OCI-LY7 (cell line): ENCODE measurements at regions not wholly inside any gene's neighbourhood (a gene's known extent, or its start where the extent isn't known, plus 50 kb on each side); places are given as distances from the start of the nearest gene placed in this dataset.

ENCODE experiments used
- BruUV-seq: library from RNA; stranded (reverse); fragments of 400-500 nt; replicated peaks from 2 replicates; lab custom pipeline; 2021; lab: Mats Ljungman, UMichigan
- CTCF ChIA-PET: fragments of 300-600 bp; sonication (Branson Sonifier 250); formaldehyde crosslinking; loops from one replicate; lab custom pipeline; 2022; ENCODE audit warnings: antibody characterized with exemption; ENCODE audit not compliant: unreplicated experiment; lab: Charles Lee
- POLR2A ChIA-PET: fragments of 300-600 bp; sonication (Branson Sonifier 250); formaldehyde crosslinking; loops from one replicate; lab custom pipeline; 2022; ENCODE audit warnings: antibody characterized with exemption; lab: Charles Lee
- DNase-seq: peaks from one replicate; pipeline ENCODE4 v3.0.0-alpha.2; 2015; ENCODE audit warnings: low spot score
- H2AFZ ChIP-seq: fragments of 200-600 bp; sonication (generic), shearing (Covaris generic); 2 replicates; pipeline ENCODE4 v1.6.1; 2014; ENCODE audit warnings: mild to moderate bottlenecking, antibody characterized with exemption, low read length, moderate library complexity
- H3K27ac ChIP-seq: fragments of 200-600 bp; sonication (generic); 2 replicates; pipeline ENCODE4 v1.5.1; 2014; ENCODE audit warnings: mixed run types, low read depth, mild to moderate bottlenecking, moderate library complexity, low read length, inconsistent platforms; ENCODE audit not compliant: poor library complexity, severe bottlenecking
- H3K36me3 ChIP-seq: fragments of 200-600 bp; sonication (generic); 2 replicates; pipeline ENCODE4 v1.6.1; 2014; ENCODE audit warnings: mild to moderate bottlenecking, antibody characterized with exemption, low read length, moderate library complexity, mixed read lengths; ENCODE audit not compliant: insufficient read depth
- H3K4me1 ChIP-seq: fragments of 200-600 bp; sonication (generic); 2 replicates; pipeline ENCODE4 v1.5.1; 2014; ENCODE audit warnings: mild to moderate bottlenecking, low read length; ENCODE audit not compliant: insufficient read depth, poor library complexity, severe bottlenecking
- H3K4me2 ChIP-seq: fragments of 200-600 bp; sonication (generic); 2 replicates; pipeline ENCODE4 v1.6.1; 2014; ENCODE audit warnings: mild to moderate bottlenecking, low read length
- H3K4me3 ChIP-seq: fragments of 200-600 bp; sonication (generic); 2 replicates; pipeline ENCODE4 v1.5.1; 2014; ENCODE audit warnings: mild to moderate bottlenecking, low read depth, low read length; ENCODE audit not compliant: poor library complexity, severe bottlenecking
- H3K79me2 ChIP-seq: fragments of 200-600 bp; sonication (generic); 2 replicates; pipeline ENCODE4 v1.6.1; 2016; ENCODE audit warnings: low read depth, mild to moderate bottlenecking, low read length, moderate library complexity, mixed read lengths; ENCODE audit not compliant: insufficient read depth
- H3K9me2 ChIP-seq: fragments of 200-600 bp; sonication (generic); 2 replicates; pipeline ENCODE4 v1.6.1; 2016; ENCODE audit warnings: mild to moderate bottlenecking, low read length, mixed read lengths; ENCODE audit not compliant: insufficient read depth
- H3K9me3 ChIP-seq: fragments of 200-600 bp; sonication (generic); 2 replicates; pipeline ENCODE4 v1.6.1; 2014; ENCODE audit warnings: mild to moderate bottlenecking, mixed run types, low read length, mixed read lengths
- H4K20me1 ChIP-seq: fragments of 200-600 bp; sonication (generic); 2 replicates; pipeline ENCODE4 v1.6.1; 2014; ENCODE audit warnings: mild to moderate bottlenecking, antibody characterized with exemption, low read length, moderate library complexity, mixed read lengths; ENCODE audit not compliant: insufficient read depth
- CTCF ChIP-seq: fragments of 200-600 bp; sonication (generic); conservative IDR thresholded peaks from 2 replicates; pipeline ENCODE4 v1.5.1; 2014; ENCODE audit warnings: mild to moderate bottlenecking, antibody characterized with exemption, low read length, moderate library complexity, mixed read lengths
- EZH2phosphoT487 ChIP-seq: fragments of 200-600 bp; sonication (generic); IDR thresholded peaks from 2 replicates; pipeline ENCODE4 v1.6.1; 2018; ENCODE audit warnings: low read depth, borderline replicate concordance, mild to moderate bottlenecking, mixed run types, antibody characterized with exemption, low read length, moderate library complexity, mixed read lengths
- intact Hi-C: fragments of 100-400 bp; cut with micrococcal nuclease; formaldehyde crosslinking; loops from one replicate; pipeline ENCODE4 v1.10.0; 2022; ENCODE audit not compliant: unreplicated experiment

GRCh38 chr22:49676783-49677494, 150.7 kb downstream of the BRD1 start:
- no peak for TF ChIP-seq CTCF
- no peak for TF ChIP-seq EZH2phosphoT487
- no peak overlapping the region for H3K4me2 ChIP-seq
- no peak overlapping the region for H2AFZ ChIP-seq
- no peak for DNase-seq
- H3K27ac ChIP-seq: no peak overlapping the region
- H3K79me2 ChIP-seq: no peaks in the 10 kb centered on the region
- POLR2A ChIA-PET: interaction anchor here (1.3 kb wide), 1 partner anchor 11 kb away, joined by 4 read pairs; no protein-coding TSS in a partner anchor
- H3K9me3 ChIP-seq: no peaks in the 10 kb centered on the region
- intact Hi-C loops: no loop called here
- H3K36me3 ChIP-seq: no peaks in the 10 kb centered on the region
- no peak overlapping the region for H3K4me3 ChIP-seq
- H3K4me1 ChIP-seq: no peaks in the 10 kb centered on the region
- no peaks in the 10 kb centered on the region for H4K20me1 ChIP-seq
- no TSS peak for BruUV-seq
- H3K9me2 ChIP-seq: no peaks in the 10 kb centered on the region
- CTCF ChIA-PET: interaction anchor here (0.6 to 1.1 kb wide), 2 partner anchors 24 to 86 kb away, joined by 3 read pairs; no protein-coding TSS in a partner anchor

DNA sequence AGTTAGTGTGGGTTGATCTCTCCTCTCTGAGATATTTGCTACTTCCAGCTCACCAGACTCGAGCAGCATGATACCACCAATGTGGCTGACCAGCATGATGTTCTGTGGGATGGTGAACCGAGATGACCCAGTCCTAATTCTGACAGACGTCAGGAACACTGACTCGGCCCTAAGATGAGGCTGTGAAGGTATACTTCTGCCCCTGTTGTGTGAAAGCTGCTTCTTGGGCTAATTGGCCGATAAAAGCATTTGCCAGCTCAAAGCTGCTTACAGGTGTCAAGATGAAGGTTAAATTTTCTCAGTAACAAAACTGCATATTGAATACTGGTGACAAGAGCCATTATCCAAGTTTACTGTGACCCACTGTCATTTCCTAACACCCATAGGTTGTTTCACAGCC, 151.4 kb downstream of the BRD1 start:
- Histone ChIP-seq H3K4me1 (no peaks in the 10 kb centered on the region), H2AFZ (no peak overlapping the region), H3K4me3 (no peak overlapping the region), H3K9me2 (no peaks in the 10 kb centered on the region), H3K27ac (no peak overlapping the region), H3K4me2 (no peak overlapping the region), H3K9me3 (no peaks in the 10 kb centered on the region), H4K20me1 (no peaks in the 10 kb centered on the region), H3K79me2 (no peaks in the 10 kb centered on the region), H3K36me3 (no peaks in the 10 kb centered on the region)
- ChIA-PET CTCF (interaction anchor here (1.1 kb wide), 1 partner anchor 25 kb away, joined by 3 read pairs; no protein-coding TSS in a partner anchor), POLR2A (interaction anchor here (1.3 kb wide), 1 partner anchor 11 kb away, joined by 4 read pairs; no protein-coding TSS in a partner anchor)
- intact Hi-C loops: no loop called here
- DNase-seq: no peak
- no peak for TF ChIP-seq CTCF
- TF ChIP-seq EZH2phosphoT487: no peak
- BruUV-seq: no TSS peak

- no peaks in the 10 kb centered on the region for H3K9me2 ChIP-seq
- no peak overlapping the region for H3K4me2 ChIP-seq
- DNase-seq: no peak
- no peak overlapping the region for H3K4me3 ChIP-seq
- TF ChIP-seq EZH2phosphoT487: no peak
- TF ChIP-seq CTCF: no peak
- BruUV-seq: no TSS peak
- no peak overlapping the region for H3K27ac ChIP-seq
- no peaks in the 10 kb centered on the region for H3K9me3 ChIP-seq
- H3K4me1 ChIP-seq: no peaks in the 10 kb centered on the region
- POLR2A ChIA-PET: no interaction called here
- no peaks in the 10 kb centered on the region for H4K20me1 ChIP-seq
- intact Hi-C loops: no loop called here
- CTCF ChIA-PET: no interaction called here
- H2AFZ ChIP-seq: no peak overlapping the region
- no peaks in the 10 kb centered on the region for H3K79me2 ChIP-seq
- no peaks in the 10 kb centered on the region for H3K36me3 ChIP-seq
Measured at GRCh38 chr22:49674479-49675050, 153.1 kb downstream of the BRD1 start.
